OCI-LY1 (cell line): ENCODE measurements at regions not wholly inside any gene's neighbourhood (a gene's known extent, or its start where the extent isn't known, plus 50 kb on each side); places are given as distances from the start of the nearest gene placed in this dataset.

Source experiments
- H2AFZ ChIP-seq: fragments of 200-600 bp; sonication (generic), shearing (Covaris generic); 2 replicates; pipeline ENCODE4 v1.6.0; 2014; ENCODE audit warnings: antibody characterized with exemption, mild to moderate bottlenecking, low read length
- H3F3A ChIP-seq: fragments of 200-600 bp; sonication (generic), shearing (Covaris generic); 2 replicates; pipeline ENCODE4 v1.6.0; 2014; ENCODE audit warnings: mild to moderate bottlenecking, antibody characterized with exemption, low read length, moderate library complexity; ENCODE audit not compliant: insufficient read depth
- H3K27ac ChIP-seq: fragments of 200-600 bp; sonication (generic); 2 replicates; pipeline ENCODE4 v1.5.1; 2014; ENCODE audit warnings: low read length, mixed run types, mild to moderate bottlenecking, low read depth; ENCODE audit not compliant: poor library complexity, severe bottlenecking
- H3K27me3 ChIP-seq: fragments of 200-600 bp; sonication (generic); 2 replicates; pipeline ENCODE4 v1.6.0; 2014; ENCODE audit warnings: antibody characterized with exemption, mild to moderate bottlenecking, low read length, moderate library complexity; ENCODE audit not compliant: insufficient read depth
- H3K36me3 ChIP-seq: fragments of 200-600 bp; sonication (generic); 2 replicates; pipeline ENCODE4 v1.6.1; 2014; ENCODE audit warnings: mild to moderate bottlenecking, antibody characterized with exemption, low read length, moderate library complexity, mixed read lengths; ENCODE audit not compliant: insufficient read depth
- H3K4me1 ChIP-seq: fragments of 200-600 bp; sonication (generic); 2 replicates; pipeline ENCODE4 v1.5.1; 2014; ENCODE audit warnings: mild to moderate bottlenecking, low read length, moderate library complexity; ENCODE audit not compliant: insufficient read depth, severe bottlenecking
- H3K4me2 ChIP-seq: fragments of 200-600 bp; sonication (generic), shearing (Covaris generic); 2 replicates; pipeline ENCODE4 v1.6.1; 2014; ENCODE audit warnings: low read length
- H3K4me3 ChIP-seq: fragments of 200-600 bp; sonication (generic); 2 replicates; pipeline ENCODE4 v1.5.1; 2014; ENCODE audit warnings: low read length, low read depth, mild to moderate bottlenecking, mixed read lengths; ENCODE audit not compliant: poor library complexity, severe bottlenecking
- H3K79me2 ChIP-seq: fragments of 200-600 bp; shearing (Covaris generic); 2 replicates; pipeline ENCODE4 v1.6.1; 2016; ENCODE audit warnings: mixed run types, low read length, mixed read lengths; ENCODE audit not compliant: insufficient read depth
- H3K9ac ChIP-seq: fragments of 200-600 bp; sonication (generic), shearing (Covaris generic); 2 replicates; pipeline ENCODE4 v1.6.1; 2014; ENCODE audit warnings: mild to moderate bottlenecking, low read length, mixed read lengths
- H3K9me2 ChIP-seq: fragments of 200-600 bp; sonication (generic), shearing (Covaris generic); 2 replicates; pipeline ENCODE4 v1.6.1; 2014; ENCODE audit warnings: low read depth, mild to moderate bottlenecking, low read length, mixed read lengths
- H3K9me3 ChIP-seq: fragments of 200-600 bp; shearing (Covaris generic); 2 replicates; pipeline ENCODE4 v1.6.1; 2014; ENCODE audit warnings: low read length, mixed read lengths
- H4K20me1 ChIP-seq: fragments of 200-600 bp; sonication (generic), shearing (Covaris generic); 2 replicates; pipeline ENCODE4 v1.6.0; 2016; ENCODE audit warnings: mild to moderate bottlenecking, low read length; ENCODE audit not compliant: insufficient read depth
- EZH2 ChIP-seq: fragments of 200-600 bp; sonication (generic), shearing (Covaris generic); IDR thresholded peaks from 2 replicates; pipeline ENCODE4 v1.8.0; 2017; ENCODE audit warnings: borderline replicate concordance, mixed run types, mild to moderate bottlenecking, antibody characterized with exemption, low read length, moderate library complexity, mixed read lengths
- TF ChIP-seq, protein P1 (sequence below): fragments of 200-600 bp; sonication (generic), shearing (Covaris generic); IDR thresholded peaks from 2 replicates; pipeline ENCODE4 v1.5.1; 2017; ENCODE audit warnings: mild to moderate bottlenecking, antibody characterized with exemption, low read length, moderate library complexity, mixed read lengths

DNA sequence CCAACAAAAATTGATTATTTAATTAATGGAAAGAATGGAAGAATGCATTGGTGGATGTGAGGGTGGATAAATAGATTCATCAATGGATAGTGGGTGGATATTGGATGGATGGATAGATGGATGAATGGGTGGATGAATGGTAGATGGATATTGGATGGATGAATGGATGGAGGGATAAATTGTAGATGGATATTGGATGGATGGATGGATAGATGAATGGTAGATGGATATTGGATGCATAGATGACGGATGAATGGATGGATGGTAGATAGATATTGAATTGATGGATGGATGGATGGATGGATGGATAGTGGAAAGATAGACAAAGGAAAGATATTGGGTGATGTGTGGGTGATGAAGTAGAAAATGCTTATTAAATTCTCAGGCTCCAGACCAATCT, 123.6 kb upstream of the KAZN start:
- no peak for TF ChIP-seq EZH2
- TF ChIP-seq, protein P1, sequence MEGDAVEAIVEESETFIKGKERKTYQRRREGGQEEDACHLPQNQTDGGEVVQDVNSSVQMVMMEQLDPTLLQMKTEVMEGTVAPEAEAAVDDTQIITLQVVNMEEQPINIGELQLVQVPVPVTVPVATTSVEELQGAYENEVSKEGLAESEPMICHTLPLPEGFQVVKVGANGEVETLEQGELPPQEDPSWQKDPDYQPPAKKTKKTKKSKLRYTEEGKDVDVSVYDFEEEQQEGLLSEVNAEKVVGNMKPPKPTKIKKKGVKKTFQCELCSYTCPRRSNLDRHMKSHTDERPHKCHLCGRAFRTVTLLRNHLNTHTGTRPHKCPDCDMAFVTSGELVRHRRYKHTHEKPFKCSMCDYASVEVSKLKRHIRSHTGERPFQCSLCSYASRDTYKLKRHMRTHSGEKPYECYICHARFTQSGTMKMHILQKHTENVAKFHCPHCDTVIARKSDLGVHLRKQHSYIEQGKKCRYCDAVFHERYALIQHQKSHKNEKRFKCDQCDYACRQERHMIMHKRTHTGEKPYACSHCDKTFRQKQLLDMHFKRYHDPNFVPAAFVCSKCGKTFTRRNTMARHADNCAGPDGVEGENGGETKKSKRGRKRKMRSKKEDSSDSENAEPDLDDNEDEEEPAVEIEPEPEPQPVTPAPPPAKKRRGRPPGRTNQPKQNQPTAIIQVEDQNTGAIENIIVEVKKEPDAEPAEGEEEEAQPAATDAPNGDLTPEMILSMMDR = no peak
- Histone ChIP-seq H3K9me2 (no peaks in the 10 kb centered on the region), H3K9ac (no peak overlapping the region), H3K36me3 (no peaks in the 10 kb centered on the region), H3K4me1 (no peaks in the 10 kb centered on the region), H3K27ac (no peak overlapping the region), H3K4me2 (no peak overlapping the region), H3K4me3 (no peak overlapping the region), H3F3A (no peaks in the 10 kb centered on the region), H3K9me3 (no peaks in the 10 kb centered on the region), H3K27me3 (no peaks in the 10 kb centered on the region; the same call in 1 of the 2 replicates), H2AFZ (no peak overlapping the region), H4K20me1 (no peaks in the 10 kb centered on the region), H3K79me2 (no peaks in the 10 kb centered on the region)

DNA sequence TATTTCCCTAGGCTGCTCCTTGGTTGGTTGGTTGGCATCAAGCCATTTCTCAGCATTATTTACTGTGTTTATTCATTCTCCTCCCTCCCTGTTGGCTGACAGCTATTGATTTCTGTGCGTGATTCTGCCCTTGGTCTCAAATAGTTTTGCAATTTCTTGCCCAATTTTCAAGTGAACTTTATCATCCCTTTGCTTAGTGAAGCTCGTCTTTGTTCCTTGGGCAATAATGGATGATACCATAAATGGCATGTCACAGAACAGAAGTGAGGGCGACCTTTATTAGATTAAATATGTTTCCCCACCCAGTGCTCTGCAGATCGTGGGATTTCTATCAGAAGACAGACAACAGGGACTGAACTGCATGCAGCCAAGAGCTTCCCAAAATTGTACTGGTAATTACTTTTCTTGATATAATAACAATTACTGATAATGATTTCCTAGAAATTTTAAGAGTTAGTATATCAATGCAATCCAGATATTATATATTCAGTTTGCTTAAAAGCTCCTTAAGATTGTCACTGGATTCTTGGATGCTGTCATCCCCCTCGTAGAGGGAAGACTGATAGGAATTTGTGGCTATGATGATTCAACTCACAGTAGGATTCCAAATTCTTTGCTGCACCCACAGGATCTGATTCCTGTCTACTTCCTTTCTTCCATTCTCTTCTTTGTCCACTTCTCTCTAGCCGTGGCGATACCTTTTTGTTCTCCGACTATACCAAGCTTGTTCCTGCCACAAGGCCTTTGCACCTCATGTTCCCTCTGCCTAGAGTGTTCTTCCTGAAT, 122.1 kb upstream of the KAZN start:
- TF ChIP-seq, protein P1 = no peak
- no peak for TF ChIP-seq EZH2
- H3K79me2 ChIP-seq = no peaks in the 10 kb centered on the region
- H3K4me1 ChIP-seq = no peaks in the 10 kb centered on the region
- no peaks in the 10 kb centered on the region for H3K9me3 ChIP-seq
- no peaks in the 10 kb centered on the region for H3K36me3 ChIP-seq
- H3K27me3 ChIP-seq = no peaks in the 10 kb centered on the region; the same call in 1 of the 2 replicates
- H3K27ac ChIP-seq = no peak overlapping the region
- H3K9ac ChIP-seq = no peak overlapping the region
- H3K4me3 ChIP-seq = no peak overlapping the region
- H4K20me1 ChIP-seq = no peaks in the 10 kb centered on the region
- H3K4me2 ChIP-seq = no peak overlapping the region
- H3F3A ChIP-seq = no peaks in the 10 kb centered on the region
- H3K9me2 ChIP-seq = no peaks in the 10 kb centered on the region
- H2AFZ ChIP-seq = no peak overlapping the region

DNA sequence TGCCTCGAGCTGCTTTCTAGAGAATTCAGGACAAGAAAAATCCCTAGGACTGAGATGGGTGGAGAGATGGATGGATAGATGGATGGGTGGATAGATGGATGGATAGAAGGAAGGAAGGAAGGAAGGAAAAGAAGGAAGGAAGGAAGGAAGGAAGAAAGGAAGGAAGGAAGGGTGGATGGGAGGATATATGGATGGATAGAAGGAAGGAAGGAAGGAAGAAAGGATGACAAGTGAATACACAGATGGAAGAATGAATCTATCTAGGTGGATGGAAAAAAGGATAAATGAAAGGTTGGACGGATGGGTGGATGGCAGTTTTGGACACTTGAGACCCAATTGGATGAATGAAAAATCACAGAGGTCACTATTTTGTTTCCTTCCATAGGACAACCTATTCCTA, 120.4 kb upstream of the KAZN start:
- H3K36me3 ChIP-seq = no peaks in the 10 kb centered on the region
- H3K9ac ChIP-seq = no peak overlapping the region
- no peaks in the 10 kb centered on the region for H3K79me2 ChIP-seq
- H4K20me1 ChIP-seq = no peaks in the 10 kb centered on the region
- no peak overlapping the region for H2AFZ ChIP-seq
- no peak overlapping the region for H3K4me3 ChIP-seq
- TF ChIP-seq EZH2 = no peak
- TF ChIP-seq, protein P1 = no peak
- no peaks in the 10 kb centered on the region for H3K9me2 ChIP-seq
- no peaks in the 10 kb centered on the region for H3K9me3 ChIP-seq
- H3K27me3 ChIP-seq = no peaks in the 10 kb centered on the region; the same call in 1 of the 2 replicates
- H3K27ac ChIP-seq = no peak overlapping the region
- H3F3A ChIP-seq = no peaks in the 10 kb centered on the region
- H3K4me1 ChIP-seq = no peaks in the 10 kb centered on the region
- no peak overlapping the region for H3K4me2 ChIP-seq
